Endodermal cell (in vitro differentiated cells): ENCODE measurements at regions not wholly inside any gene's neighbourhood (a gene's known extent, or its start where the extent isn't known, plus 50 kb on each side); places are given as distances from the start of the nearest gene placed in this dataset.

Source experiments
- DNase-seq: peaks from one replicate; pipeline ENCODE4 v3.0.0-alpha.2; 2017
- H3K27ac ChIP-seq: 2 replicates; pipeline ENCODE4 v1.5.1; 2013; ENCODE audit warnings: mild to moderate bottlenecking, low read depth, low read length, moderate library complexity
- H3K27me3 ChIP-seq: 2 replicates; pipeline ENCODE4 v1.6.1; 2013; ENCODE audit warnings: mild to moderate bottlenecking, low read length, moderate library complexity; ENCODE audit not compliant: insufficient read depth, control insufficient read depth, poor library complexity, severe bottlenecking
- H3K36me3 ChIP-seq: 2 replicates; pipeline ENCODE4 v1.7.0; 2013; ENCODE audit warnings: mild to moderate bottlenecking, low read length, moderate library complexity; ENCODE audit not compliant: control insufficient read depth, insufficient read depth
- H3K4me1 ChIP-seq: one replicate; pipeline ENCODE4 v1.7.0; 2013; ENCODE audit warnings: low read length; ENCODE audit not compliant: control insufficient read depth, insufficient read depth
- H3K4me3 ChIP-seq: 2 replicates; pipeline ENCODE4 v1.5.1; 2013; ENCODE audit warnings: mild to moderate bottlenecking, low read length, moderate library complexity
- H3K9ac ChIP-seq: 2 replicates; pipeline ENCODE4 v1.6.1; 2013; ENCODE audit warnings: mild to moderate bottlenecking, low read length, moderate library complexity; ENCODE audit not compliant: poor library complexity, severe bottlenecking; ENCODE audit errors: extremely low read depth
- H3K9me3 ChIP-seq: 2 replicates; pipeline ENCODE4 v1.6.1; 2013; ENCODE audit warnings: mild to moderate bottlenecking, low read length, moderate library complexity; ENCODE audit not compliant: control insufficient read depth
- H3K27ac Mint-ChIP-seq: 2 replicates; pipeline ENCODE4 v1.8.0; 2020; ENCODE audit warnings: mixed read lengths
- H3K27me3 Mint-ChIP-seq: 2 replicates; pipeline ENCODE4 v1.8.0; 2021; ENCODE audit warnings: mild to moderate bottlenecking, mixed read lengths; ENCODE audit not compliant: insufficient read depth
- H3K36me3 Mint-ChIP-seq: 2 replicates; pipeline ENCODE4 v1.8.0; 2020; ENCODE audit warnings: low read depth, mixed read lengths
- H3K4me1 Mint-ChIP-seq: 2 replicates; pipeline ENCODE4 v1.8.0; 2020; ENCODE audit warnings: mixed read lengths
- H3K4me3 Mint-ChIP-seq: 2 replicates; pipeline ENCODE4 v1.8.0; 2020; ENCODE audit warnings: mild to moderate bottlenecking, moderate library complexity, mixed read lengths
- H3K9me3 Mint-ChIP-seq: 2 replicates; pipeline ENCODE4 v1.8.0; 2020; ENCODE audit warnings: mild to moderate bottlenecking, mixed read lengths
- WGBS, 2 experiments: methylation state at CpG; one replicate each; pipeline versions ENCODE4 v1.1.5 to v1.1.7; 2013; ENCODE audit warnings: missing lambda C conversion rate in 2 of 2, mixed read lengths in 1 of 2; ENCODE audit not compliant: insufficient coverage in 1 of 2, insufficient read length in 1 of 2; 5-methylcytosine and 5-hydroxymethylcytosine counted together
- TF ChIP-seq, protein P1 (sequence below): fragments of 200-600 bp; sonication (generic); conservative IDR thresholded peaks from 2 replicates; pipeline ENCODE4 v1.5.0; 2021; ENCODE audit warnings: antibody characterized with exemption, mild to moderate bottlenecking

DNA sequence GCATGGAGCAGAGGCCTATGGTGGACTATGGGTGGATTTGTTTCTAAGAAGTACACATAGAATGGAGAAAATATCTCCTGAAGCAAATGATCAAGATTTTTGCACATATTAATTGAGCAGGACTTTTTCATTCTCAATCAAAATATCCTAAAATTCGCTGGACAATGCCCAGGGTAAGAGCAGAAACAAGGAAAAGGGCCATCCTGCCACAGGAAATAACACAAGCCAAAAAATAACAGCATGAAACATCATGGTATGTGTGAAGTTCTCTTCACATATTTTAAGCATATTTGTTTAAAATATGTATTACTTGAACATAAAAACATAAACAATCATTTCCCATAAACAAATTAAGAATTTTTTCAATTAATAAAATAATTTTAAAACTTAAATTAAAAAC lies 868.9 kb downstream of the EPHA7 start:
- Mint-ChIP-seq H3K27ac (no peak overlapping the region), H3K27me3 (no peaks in the 10 kb centered on the region), H3K4me1 (no peaks in the 10 kb centered on the region), H3K9me3 (peaks cover 7% of the 10 kb centered on the region), H3K36me3 (no peaks in the 10 kb centered on the region), H3K4me3 (no peak overlapping the region)
- Histone ChIP-seq H3K27ac (no peak overlapping the region), H3K9me3 (no peaks in the 10 kb centered on the region), H3K4me3 (no peak overlapping the region), H3K9ac (no peak overlapping the region), H3K4me1 (no peaks in the 10 kb centered on the region), H3K36me3 (no peaks in the 10 kb centered on the region), H3K27me3 (no peaks in the 10 kb centered on the region)
- DNase-seq = no peak
- TF ChIP-seq, protein P1, sequence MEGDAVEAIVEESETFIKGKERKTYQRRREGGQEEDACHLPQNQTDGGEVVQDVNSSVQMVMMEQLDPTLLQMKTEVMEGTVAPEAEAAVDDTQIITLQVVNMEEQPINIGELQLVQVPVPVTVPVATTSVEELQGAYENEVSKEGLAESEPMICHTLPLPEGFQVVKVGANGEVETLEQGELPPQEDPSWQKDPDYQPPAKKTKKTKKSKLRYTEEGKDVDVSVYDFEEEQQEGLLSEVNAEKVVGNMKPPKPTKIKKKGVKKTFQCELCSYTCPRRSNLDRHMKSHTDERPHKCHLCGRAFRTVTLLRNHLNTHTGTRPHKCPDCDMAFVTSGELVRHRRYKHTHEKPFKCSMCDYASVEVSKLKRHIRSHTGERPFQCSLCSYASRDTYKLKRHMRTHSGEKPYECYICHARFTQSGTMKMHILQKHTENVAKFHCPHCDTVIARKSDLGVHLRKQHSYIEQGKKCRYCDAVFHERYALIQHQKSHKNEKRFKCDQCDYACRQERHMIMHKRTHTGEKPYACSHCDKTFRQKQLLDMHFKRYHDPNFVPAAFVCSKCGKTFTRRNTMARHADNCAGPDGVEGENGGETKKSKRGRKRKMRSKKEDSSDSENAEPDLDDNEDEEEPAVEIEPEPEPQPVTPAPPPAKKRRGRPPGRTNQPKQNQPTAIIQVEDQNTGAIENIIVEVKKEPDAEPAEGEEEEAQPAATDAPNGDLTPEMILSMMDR = no peak
- 92% methylated on average over 1 of the region's 1 CpG; no CpG with 5 or more reads in 1 of the 2 experiments for WGBS, 2 experiments

DNA sequence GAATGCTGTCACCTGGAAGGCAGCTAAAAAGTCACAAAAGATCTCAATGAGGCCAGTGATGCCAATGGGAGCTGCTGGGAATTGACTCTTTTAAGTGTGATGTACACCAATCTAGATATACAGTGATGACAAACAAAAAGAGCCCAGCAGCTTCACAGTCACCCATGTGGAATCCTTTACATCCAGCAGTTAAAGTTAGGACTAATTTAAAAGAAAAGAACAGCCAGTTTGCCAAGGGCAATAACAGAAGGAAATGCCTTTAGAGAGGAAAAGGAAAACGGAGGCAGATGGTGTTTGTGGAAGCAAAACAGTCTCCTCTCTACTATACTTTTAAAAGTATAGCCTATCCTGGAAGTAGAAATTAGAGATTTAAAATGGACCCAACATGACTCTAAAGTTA lies 873.5 kb downstream of the EPHA7 start:
- H3K9me3 ChIP-seq = no peaks in the 10 kb centered on the region
- Mint-ChIP-seq H3K27me3 (no peaks in the 10 kb centered on the region), H3K36me3 (no peaks in the 10 kb centered on the region), H3K27ac (no peak overlapping the region), H3K9me3 (peaks cover 7% of the 10 kb centered on the region), H3K4me1 (peaks cover 5% of the 10 kb centered on the region), H3K4me3 (no peak overlapping the region)
- TF ChIP-seq, protein P1 = no peak
- no peak overlapping the region for H3K27ac ChIP-seq
- H3K4me3 ChIP-seq = no peak overlapping the region
- no peak overlapping the region for H3K9ac ChIP-seq
- no peak for DNase-seq
- H3K36me3 ChIP-seq = no peaks in the 10 kb centered on the region
- H3K4me1 ChIP-seq = no peaks in the 10 kb centered on the region
- no CpG with 5 or more reads among the region's 1 CpG for WGBS, 2 experiments
- no peaks in the 10 kb centered on the region for H3K27me3 ChIP-seq

DNA sequence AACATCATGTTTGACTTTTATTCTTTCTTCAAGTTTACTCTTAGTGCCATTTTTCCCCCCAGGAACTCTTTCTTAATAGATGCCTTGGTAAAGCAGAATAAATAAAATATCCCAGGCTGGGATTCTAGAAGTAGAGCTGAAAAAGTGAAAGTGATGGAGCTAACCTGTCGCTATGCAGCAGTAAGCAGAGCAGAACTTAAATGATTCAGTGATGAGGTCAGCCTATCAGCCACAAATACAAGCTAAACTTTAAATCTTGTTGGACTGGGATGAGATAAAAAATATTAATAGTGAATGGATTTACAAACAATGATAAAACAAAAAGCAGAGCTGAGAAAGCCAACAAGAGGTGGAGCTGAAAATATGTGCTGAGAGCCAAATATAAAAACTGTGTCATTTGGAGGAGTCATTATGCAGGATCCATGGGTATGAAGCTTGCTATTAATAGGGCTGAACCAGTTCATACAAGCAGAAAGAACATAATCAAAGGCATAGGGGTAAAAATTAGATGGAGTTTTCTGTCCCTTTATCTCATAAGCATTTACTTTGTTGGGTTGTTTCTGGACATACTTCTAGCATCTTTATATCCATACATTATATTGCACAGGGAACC lies 877.8 kb downstream of the EPHA7 start:
- no peaks in the 10 kb centered on the region for H3K36me3 Mint-ChIP-seq
- no peaks in the 10 kb centered on the region for H3K27me3 Mint-ChIP-seq

More for the DNA sequence above, 877.8 kb downstream of the EPHA7 start:
- Histone ChIP-seq H3K4me1 (no peaks in the 10 kb centered on the region), H3K9me3 (no peaks in the 10 kb centered on the region), H3K27ac (no peak overlapping the region), H3K36me3 (no peaks in the 10 kb centered on the region), H3K9ac (no peak overlapping the region), H3K27me3 (no peaks in the 10 kb centered on the region), H3K4me3 (no peak overlapping the region)
- Mint-ChIP-seq H3K4me3 (no peak overlapping the region), H3K4me1 (peaks cover 5% of the 10 kb centered on the region), H3K9me3 (peaks cover 2% of the 10 kb centered on the region), H3K27ac (no peak overlapping the region)
- TF ChIP-seq, protein P1 = no peak
- WGBS, 2 experiments = 91 to 100% methylated on average over 1 of the region's 1 CpG
- no peak for DNase-seq
